Retina (tissue), 1 donor: ENCODE measurements at regions not wholly inside any gene's neighbourhood (a gene's known extent, or its start where the extent isn't known, plus 50 kb on each side); places are given as distances from the start of the nearest gene placed in this dataset.

Experiments used
- DNase-seq: peaks from one replicate; pipeline ENCODE4 v3.0.0-alpha.2; 2016

GRCh38 chr10:70939441-70940003, 51.2 kb upstream of the PCBD1 start:
- no peak for DNase-seq

- DNase-seq: no peak
Observed at GRCh38 chr10:70940834-70941568, 52.6 kb upstream of the PCBD1 start.

DNA sequence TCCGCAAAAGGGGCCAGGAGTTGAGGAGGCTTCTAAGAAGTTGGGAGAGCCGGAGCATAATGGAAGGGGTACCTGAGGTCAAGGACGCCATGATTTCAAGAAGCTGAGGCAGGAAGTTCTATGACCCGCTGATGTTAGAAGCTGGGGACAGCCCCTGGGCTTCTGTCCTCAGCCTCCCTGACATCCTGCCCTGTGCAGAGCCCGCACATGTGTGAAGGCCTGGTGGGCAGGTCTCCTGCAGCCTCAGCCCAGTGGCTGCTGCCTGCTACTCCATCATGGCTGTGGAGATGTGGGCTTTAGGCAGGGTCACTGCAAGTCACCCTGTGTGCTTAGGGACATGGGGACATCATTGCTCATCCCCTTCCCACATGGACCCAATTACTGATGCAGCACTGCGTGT, 53.8 kb upstream of the PCBD1 start:
- DNase-seq: no peak

DNA sequence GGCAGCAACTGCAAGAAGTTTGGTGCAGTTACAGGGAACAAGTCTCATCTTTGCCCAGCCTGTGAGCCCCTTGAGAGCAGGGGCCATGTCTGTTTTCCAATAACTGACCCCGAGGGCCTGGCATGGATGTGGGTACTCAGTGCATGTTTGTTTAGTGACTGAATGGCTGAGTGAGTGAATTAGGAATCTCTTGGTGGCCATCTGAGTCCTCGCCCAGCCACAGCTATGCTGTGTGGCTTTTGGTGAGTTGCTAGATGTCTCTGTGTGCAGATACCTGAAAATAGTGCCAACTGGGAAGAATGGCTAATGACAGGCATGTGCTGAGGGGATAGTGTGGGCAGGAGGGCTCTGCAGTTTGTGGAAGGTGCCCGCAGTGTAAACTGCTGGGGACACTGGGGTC, 54.4 kb upstream of the PCBD1 start:
- no peak for DNase-seq

- DNase-seq: no peak
Observed at GRCh38 chr10:70943249-70943648, 54.9 kb upstream of the PCBD1 start.

- no peak for DNase-seq
Observed at GRCh38 chr10:70943841-70944466, 55.6 kb upstream of the PCBD1 start.

GRCh38 chr10:70950037-70950436, 61.7 kb upstream of the PCBD1 start:
- DNase-seq: peak; percentile 55

DNA sequence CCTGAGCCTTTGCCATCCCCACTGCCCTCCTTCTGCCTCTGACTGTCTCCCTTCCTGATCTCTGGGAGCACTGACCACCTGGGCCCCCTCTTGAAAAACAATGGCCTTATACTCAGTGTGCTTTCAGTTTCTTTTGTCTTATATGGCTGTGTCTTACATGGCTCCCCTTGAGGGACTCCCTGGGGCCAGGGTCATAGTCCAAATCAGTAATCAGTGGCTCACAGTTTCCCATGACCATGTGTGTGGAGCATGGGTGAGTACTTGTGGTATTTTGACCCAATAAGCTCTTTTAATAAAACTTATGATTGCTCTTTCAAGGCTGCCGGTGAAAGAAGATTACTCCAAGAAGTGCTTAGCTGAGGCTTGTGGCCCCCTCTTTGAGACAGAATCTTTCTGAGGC, 62.4 kb upstream of the PCBD1 start:
- DNase-seq: no peak

DNA sequence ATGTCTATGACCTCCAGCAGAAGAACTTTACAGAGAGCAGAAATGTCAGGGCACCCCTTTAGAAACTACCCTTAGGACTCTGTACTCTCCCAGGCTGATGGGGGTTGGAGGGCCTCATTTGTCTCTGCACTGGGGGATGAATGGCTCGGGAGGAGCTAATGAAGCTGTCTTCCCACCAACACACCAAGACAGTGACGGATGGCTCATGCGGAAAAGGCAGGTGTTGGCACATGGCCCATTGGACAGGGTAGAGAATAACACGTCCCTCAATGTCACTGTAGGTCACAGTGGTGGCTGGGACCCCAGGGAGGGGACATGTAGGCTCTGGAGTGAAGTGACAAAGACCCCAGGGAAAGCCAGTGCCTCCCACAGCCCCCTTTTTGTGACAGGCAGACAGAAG, 64.0 kb upstream of the PCBD1 start:
- DNase-seq: no peak

DNA sequence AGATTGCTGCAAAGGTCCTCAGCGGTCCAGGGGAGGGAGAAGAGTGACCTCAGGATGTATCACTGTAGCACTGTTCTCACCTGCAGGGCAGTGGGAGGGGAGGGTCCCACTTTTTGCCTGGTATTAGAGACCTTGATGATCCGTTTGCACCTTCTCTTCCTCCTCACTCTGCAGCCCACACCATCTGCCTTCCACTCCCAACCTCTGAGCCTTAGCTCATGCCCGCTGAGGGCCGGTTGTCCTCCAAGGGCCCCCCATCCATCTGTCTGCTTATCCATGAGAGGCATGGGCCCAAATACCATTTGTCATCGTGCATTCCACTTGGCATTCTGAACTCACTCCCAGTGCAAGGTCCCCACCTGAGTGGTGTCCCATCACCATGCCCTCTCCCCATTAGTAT, 64.6 kb upstream of the PCBD1 start:
- no peak for DNase-seq

DNA sequence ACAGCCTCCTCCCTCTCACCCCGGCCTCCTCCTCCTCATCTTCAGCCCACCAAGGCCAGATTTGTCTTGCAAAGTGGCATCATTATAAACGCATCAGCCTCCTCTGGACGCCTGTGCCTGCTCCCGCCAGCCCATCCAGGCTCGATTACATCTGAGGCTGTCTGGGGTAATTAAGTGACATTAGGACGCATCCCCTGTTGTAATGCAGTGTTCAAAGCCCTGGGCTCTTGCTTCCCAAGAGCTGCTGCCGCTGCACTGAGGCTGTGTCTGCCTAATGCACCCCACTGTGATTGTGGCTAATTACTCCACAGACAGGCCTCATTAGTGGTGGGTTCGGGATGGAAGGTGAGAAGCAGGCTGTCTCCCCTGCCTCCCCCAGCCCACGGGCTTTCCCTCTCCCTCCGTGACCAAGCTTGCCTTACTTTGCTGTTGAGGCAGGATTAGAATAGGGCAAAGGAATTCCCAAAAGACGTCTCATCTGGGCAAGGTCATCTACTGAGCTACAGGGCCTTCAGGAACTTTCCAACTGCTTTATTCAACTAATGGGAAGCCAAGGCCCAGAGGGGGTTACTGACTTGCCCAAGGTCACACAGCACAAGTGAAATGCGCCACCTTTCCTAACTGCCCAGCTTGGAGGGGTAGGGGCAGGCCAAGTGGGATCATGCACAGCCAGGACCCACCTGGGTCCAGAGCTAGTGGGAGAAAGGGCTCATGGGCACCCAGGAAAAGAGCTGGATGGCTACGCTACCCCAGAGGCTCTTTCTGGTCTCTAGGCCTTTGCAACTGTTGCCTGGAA, 66.2 kb upstream of the PCBD1 start:
- peak; percentile 62 for DNase-seq

DNA sequence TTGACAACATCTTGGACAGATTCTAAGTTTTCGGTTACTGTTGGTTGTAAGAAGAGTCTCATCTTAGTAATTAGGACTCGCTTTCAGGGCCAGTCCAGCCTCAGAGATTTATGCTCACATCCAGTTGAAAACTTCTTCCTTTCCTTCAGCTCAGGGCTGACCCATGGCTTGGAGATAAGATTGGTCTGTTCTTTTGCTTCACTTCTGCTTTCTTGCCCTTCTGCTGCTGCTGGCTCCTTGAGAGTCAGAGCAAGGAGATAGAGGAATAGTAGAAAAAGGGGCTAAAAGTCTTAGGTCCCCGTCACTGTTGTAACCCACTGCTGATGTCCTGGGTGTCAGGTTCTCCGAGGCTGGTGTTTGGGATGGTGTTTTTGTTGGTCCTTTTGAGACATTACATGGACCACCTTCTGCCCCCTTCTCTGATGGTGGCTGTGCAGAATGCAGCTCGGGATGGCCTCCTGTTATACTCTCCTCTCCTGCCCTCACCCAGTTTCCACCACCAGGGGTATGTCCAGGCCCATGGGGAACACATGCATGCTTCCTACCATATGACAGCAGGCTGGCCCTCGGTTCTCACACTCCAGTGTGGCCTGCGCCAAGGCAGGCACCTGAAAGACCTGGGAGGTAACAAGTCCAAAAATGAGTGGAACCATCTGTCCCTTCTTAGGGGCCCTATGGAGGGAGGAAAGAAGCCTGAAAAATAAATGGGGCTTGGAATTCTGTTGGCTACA, 67.8 kb upstream of the PCBD1 start:
- DNase-seq: no peak

- no peak for DNase-seq
Observed at GRCh38 chr10:70958396-70958795, 70.0 kb upstream of the PCBD1 start.

DNA sequence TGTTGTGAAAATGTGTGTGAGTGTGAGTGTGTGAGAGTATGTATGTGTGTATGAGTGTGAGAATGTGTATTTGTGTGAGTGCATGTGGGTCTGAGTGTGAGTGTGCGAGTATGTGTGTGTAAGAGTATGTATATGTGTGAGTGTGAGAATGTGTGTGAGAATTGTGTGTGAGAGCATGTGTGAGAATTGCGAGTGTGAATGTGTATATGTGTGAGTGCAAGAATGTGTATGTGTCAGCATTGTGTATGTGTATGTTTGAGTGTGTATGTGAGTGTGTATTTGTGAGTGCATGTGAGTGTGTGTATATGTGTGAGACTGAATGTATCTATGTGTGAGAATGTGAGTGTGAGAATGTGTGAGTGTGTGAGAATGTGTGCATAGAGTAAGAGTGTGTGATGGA, 72.0 kb upstream of the PCBD1 start:
- no peak for DNase-seq

DNA sequence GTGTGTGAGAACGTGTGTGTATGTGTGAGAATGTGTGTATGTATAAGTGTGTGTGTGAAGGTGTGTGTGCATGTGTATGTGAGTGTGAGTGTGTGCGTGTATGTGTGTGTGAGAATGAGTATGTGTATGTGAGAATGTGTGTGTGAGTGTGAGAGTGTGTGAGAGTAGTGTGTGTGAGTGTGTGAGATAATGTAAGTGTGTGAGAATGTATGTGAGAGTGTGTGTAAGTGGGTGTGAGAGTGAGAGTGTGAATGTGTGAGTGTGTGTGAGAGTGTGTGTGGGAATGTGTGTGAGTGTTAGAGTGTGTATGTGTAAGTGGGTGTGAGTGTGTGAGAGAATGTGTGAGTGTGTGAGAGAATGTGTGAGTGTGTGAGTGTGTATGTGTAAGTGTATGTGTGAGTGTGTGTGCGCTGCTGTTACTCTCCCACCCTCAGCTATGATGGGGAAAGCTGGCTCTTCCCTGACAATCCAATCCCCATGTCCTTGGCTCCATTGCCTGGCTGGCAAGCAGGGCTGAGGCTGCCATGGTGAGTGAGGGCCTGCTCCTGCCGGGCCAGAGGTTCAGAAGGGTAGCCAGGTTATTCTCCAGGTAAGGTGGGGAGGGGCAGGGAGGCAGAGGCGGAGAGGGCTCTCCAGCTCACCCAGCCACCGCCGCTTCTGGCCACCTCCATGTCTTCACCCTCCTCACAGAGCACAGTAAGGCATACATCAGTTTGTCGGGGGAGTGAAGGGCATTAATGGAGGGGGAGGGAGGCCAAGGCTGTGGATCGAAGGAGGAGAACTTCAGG, 72.6 kb upstream of the PCBD1 start:
- DNase-seq: no peak

DNA sequence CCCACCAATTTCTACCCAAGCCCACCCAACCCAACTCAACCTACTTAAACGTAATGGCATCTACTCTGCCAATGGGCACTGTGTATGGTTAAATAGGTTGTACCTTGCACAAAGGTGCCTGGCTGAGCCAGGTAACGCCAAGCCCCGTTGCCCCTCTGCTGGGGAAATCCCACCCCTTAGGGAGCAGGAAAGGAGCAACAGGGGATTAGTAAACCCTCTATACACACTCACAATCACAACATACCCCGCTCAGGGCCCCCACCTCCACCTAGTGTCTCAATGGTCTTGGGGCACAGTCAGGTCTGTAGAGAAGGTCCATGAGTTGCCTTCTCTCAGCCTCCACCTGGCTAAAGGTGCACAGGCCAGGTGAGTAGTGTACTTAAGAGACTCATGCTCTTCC, 74.3 kb upstream of the PCBD1 start:
- no peak for DNase-seq

DNA sequence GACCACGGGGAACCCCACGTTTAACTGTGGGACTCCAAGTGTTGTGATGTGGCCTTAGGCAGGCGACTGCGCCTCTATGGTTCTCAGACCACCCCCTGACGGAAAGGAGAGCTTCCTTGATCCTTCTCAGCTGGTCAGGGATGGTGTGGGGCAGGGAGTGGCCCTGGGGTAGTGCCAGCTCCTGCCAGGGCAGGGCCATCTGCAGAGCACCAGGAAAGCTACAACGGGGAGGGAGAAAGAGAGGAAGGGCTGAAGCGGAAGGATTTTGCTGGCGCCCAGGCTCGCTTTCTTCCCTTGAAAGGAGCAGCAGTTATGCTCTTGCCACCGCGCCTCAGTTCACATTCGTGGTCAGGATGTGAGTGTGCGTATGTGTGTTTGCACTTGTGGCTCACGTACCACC, 74.9 kb upstream of the PCBD1 start:
- no peak for DNase-seq

GRCh38 chr10:70964245-70964644, 75.9 kb upstream of the PCBD1 start:
- no peak for DNase-seq

DNA sequence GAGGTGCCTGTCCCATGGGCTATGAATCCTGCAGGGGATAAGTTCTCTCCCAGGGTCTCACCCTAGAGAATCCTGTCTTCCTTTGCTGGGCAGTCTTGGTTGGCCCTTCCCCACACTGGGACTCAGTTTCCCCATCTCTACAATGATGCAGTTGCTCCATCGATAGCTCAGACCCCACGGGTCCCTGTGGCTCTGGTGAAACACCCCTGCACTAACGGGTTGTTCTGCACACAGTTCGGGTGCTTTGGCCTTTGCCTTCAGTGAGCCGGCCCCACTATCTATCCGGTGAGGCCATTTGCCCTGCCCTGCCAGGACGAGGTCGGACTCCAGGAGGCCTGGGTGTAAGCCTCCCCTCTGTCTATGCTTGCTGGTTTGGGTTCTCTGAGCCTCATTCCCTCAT, 76.5 kb upstream of the PCBD1 start:
- no peak for DNase-seq

DNA sequence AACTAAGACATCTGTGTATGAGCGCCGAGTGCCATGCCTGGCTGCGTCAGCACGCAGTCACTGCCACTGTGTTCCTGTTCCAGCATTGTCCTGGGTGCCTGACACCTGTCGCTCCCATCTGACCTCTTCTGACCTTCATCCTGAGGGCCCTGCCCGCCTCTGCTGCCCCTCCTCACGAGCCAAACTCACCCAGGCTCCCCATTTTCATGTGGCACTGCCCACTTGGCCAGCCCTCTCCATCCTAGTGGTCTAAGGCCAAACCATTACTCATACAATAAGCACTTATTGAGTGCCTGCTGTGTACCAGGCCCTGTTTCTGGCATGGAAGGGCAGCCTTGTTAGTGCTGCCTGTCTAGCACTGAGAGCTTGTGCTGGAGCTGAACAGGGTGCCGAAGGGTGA, 77.2 kb upstream of the PCBD1 start:
- DNase-seq: no peak

GRCh38 chr10:70966646-70967553, 78.5 kb upstream of the PCBD1 start:
- DNase-seq: no peak
